H1 (cell line): ENCODE measurements at regions not wholly inside any gene's neighbourhood (a gene's known extent, or its start where the extent isn't known, plus 50 kb on each side); places are given as distances from the start of the nearest gene placed in this dataset.

Source experiments
- CTCF ChIA-PET: fragments of 300-600 bp; sonication (Branson Sonifier 250); formaldehyde crosslinking; loops from one replicate; lab custom pipeline; 2021; ENCODE audit not compliant: partially characterized antibody; lab: Charles Lee
- POLR2A ChIA-PET: fragments of 300-600 bp; sonication (Branson Sonifier 250); formaldehyde crosslinking; loops from one replicate; lab custom pipeline; 2021; ENCODE audit warnings: inconsistent platforms; ENCODE audit not compliant: partially characterized antibody; lab: Charles Lee
- DNase-seq, 2 experiments: peaks; one replicate each; pipeline versions ENCODE4 v3.0.0 to v3.0.0-alpha.2; 2010 to 2022; ENCODE audit warnings: low spot score in 2 of 2, low read depth in 1 of 2, mixed read lengths in 1 of 2
- FAIRE-seq: peaks from 2 replicates; lab custom pipeline; 2011; peaks lifted over from hg19 to GRCh38; lab: Jason Lieb, UNC
- H2AFZ ChIP-seq: 2 replicates; pipeline ENCODE4 v1.8.1; 2012; ENCODE audit warnings: low read length, inconsistent platforms
- H2AK5ac ChIP-seq: 2 replicates; pipeline ENCODE4 v1.6.1; 2013; ENCODE audit warnings: low read depth, low read length
- H2BK120ac ChIP-seq: replicated peaks from 2 replicates; pipeline ENCODE3; 2013; ENCODE audit warnings: low read depth, low read length, inconsistent platforms
- H2BK12ac ChIP-seq: 2 replicates; pipeline ENCODE4 v1.6.1; 2013; ENCODE audit warnings: low read depth, low read length
- H2BK15ac ChIP-seq: 2 replicates; pipeline ENCODE4 v1.6.1; 2013; ENCODE audit warnings: low read length
- H2BK20ac ChIP-seq: 2 replicates; pipeline ENCODE4 v1.6.1; 2013; ENCODE audit warnings: low read length
- H2BK5ac ChIP-seq: 2 replicates; pipeline ENCODE4 v1.6.1; 2013; ENCODE audit warnings: low read depth, low read length
- H3K14ac ChIP-seq: 2 replicates; pipeline ENCODE4 v1.6.1; 2013; ENCODE audit warnings: inconsistent platforms; ENCODE audit not compliant: insufficient read length
- H3K18ac ChIP-seq: 2 replicates; pipeline ENCODE4 v1.6.1; 2013; ENCODE audit warnings: low read length; ENCODE audit errors: extremely low read depth
- H3K23ac ChIP-seq: 2 replicates; pipeline ENCODE4 v1.6.1; 2013; ENCODE audit warnings: inconsistent platforms; ENCODE audit not compliant: insufficient read length
- H3K23me2 ChIP-seq: 2 replicates; pipeline ENCODE4 v1.6.1; 2013; ENCODE audit warnings: low read depth, low read length
- H3K27ac ChIP-seq: 2 replicates; pipeline ENCODE4 v1.6.1; 2011; ENCODE audit warnings: low read depth, low read length, inconsistent platforms
- H3K27me3 ChIP-seq, 4 experiments: replicated peaks in 1 of 4; 1 replicate in 1 of 4; 2 replicates in 3 of 4; pipeline versions ENCODE4 v1.6.1 to v1.8.1; 2011 to 2013; ENCODE audit warnings: low read length in 3 of 4, mild to moderate bottlenecking in 3 of 4, inconsistent platforms in 2 of 4, mixed read lengths in 2 of 4, moderate library complexity in 1 of 4; ENCODE audit not compliant: control insufficient read depth in 3 of 4, insufficient read depth in 3 of 4; ENCODE audit errors: extremely low read depth in 1 of 4
- H3K36me3 ChIP-seq, 4 experiments: 2 replicates each; pipeline versions ENCODE4 v1.6.1 to v1.8.1; 2011 to 2013; ENCODE audit warnings: mild to moderate bottlenecking in 4 of 4, low read length in 3 of 4, moderate library complexity in 2 of 4, control low read depth in 1 of 4, inconsistent platforms in 1 of 4; ENCODE audit not compliant: insufficient read depth in 4 of 4, control insufficient read depth in 2 of 4
- H3K4ac ChIP-seq: replicated peaks from 2 replicates; pipeline ENCODE3; 2013; ENCODE audit warnings: low read length, low read depth, mixed read lengths, inconsistent platforms; ENCODE audit not compliant: insufficient read length
- H3K4me1 ChIP-seq, 4 experiments: replicated peaks in 1 of 4; 1 replicate in 1 of 4; 2 replicates in 3 of 4; pipeline versions ENCODE4 v1.6.1 to v1.8.1; 2011 to 2013; ENCODE audit warnings: low read length in 3 of 4, inconsistent platforms in 2 of 4, mixed read lengths in 1 of 4; ENCODE audit not compliant: insufficient read depth in 4 of 4, control insufficient read depth in 3 of 4
- H3K4me2 ChIP-seq, 2 experiments: 2 replicates each; pipeline versions ENCODE4 v1.6.1 to v1.8.1; 2011 to 2013; ENCODE audit warnings: low read depth in 2 of 2, low read length in 2 of 2, control low read depth in 1 of 2, inconsistent platforms in 1 of 2, mild to moderate bottlenecking in 1 of 2; ENCODE audit not compliant: insufficient read depth in 1 of 2
- H3K4me3 ChIP-seq, 4 experiments: fragments of 200-600, 300-600 bp in 1 of 4; sonication (generic), shearing (Covaris generic), sonication (Bioruptor Twin) in 1 of 4; 2 replicates each; pipeline versions ENCODE4 v1.5.1 to v1.8.1; 2011 to 2016; ENCODE audit warnings: low read length in 4 of 4, low read depth in 3 of 4, control low read depth in 2 of 4, inconsistent platforms in 2 of 4, mild to moderate bottlenecking in 2 of 4, mixed read lengths in 1 of 4, moderate library complexity in 1 of 4; ENCODE audit not compliant: insufficient read depth in 2 of 4; ENCODE audit errors: extremely low read depth in 1 of 4
- H3K56ac ChIP-seq: replicated peaks from 2 replicates; pipeline ENCODE3; 2013; ENCODE audit warnings: low read depth, mild to moderate bottlenecking, mixed read lengths, low read length, inconsistent platforms; ENCODE audit not compliant: insufficient read length
- H3K79me1 ChIP-seq: 2 replicates; pipeline ENCODE4 v1.6.1; 2013; ENCODE audit warnings: low read depth, low read length, control low read depth
- H3K79me2 ChIP-seq, 2 experiments: 2 replicates each; pipeline versions ENCODE4 v1.6.1 to v1.8.1; 2012 to 2013; ENCODE audit warnings: low read length in 2 of 2, mild to moderate bottlenecking in 2 of 2, inconsistent platforms in 1 of 2; ENCODE audit not compliant: insufficient read depth in 2 of 2, control insufficient read depth in 1 of 2
- H3K9ac ChIP-seq, 4 experiments: replicated peaks in 1 of 4; 1 replicate in 1 of 4; 2 replicates in 3 of 4; pipeline versions ENCODE4 v1.6.1 to v1.8.1; 2011 to 2013; ENCODE audit warnings: low read depth in 3 of 4, low read length in 3 of 4, control low read depth in 2 of 4, mild to moderate bottlenecking in 2 of 4, moderate library complexity in 2 of 4, inconsistent platforms in 1 of 4; ENCODE audit errors: extremely low read depth in 1 of 4
- H3K9me3 ChIP-seq, 2 experiments: 2 replicates each; pipeline versions ENCODE4 v1.6.1 to v1.8.1; 2012 to 2013; ENCODE audit warnings: mild to moderate bottlenecking in 2 of 2, moderate library complexity in 2 of 2, control low read depth in 1 of 2, inconsistent platforms in 1 of 2, low read depth in 1 of 2, low read length in 1 of 2, mixed read lengths in 1 of 2; ENCODE audit not compliant: insufficient read depth in 2 of 2
- H4K20me1 ChIP-seq, 2 experiments: replicated peaks in 1 of 2; 2 replicates each; pipeline versions ENCODE3 to v1.8.1; 2011 to 2013; ENCODE audit warnings: inconsistent platforms in 2 of 2, low read length in 2 of 2, mild to moderate bottlenecking in 1 of 2; ENCODE audit not compliant: insufficient read depth in 2 of 2, control insufficient read depth in 1 of 2
- H4K5ac ChIP-seq: 2 replicates; pipeline ENCODE4 v1.6.1; 2013; ENCODE audit warnings: low read length, low read depth, mixed read lengths, inconsistent platforms; ENCODE audit not compliant: insufficient read length
- H4K8ac ChIP-seq: 2 replicates; pipeline ENCODE4 v1.8.0; 2013; ENCODE audit warnings: mild to moderate bottlenecking, moderate library complexity, low read length, inconsistent platforms; ENCODE audit not compliant: insufficient read depth; ENCODE audit errors: extremely low read depth
- H4K91ac ChIP-seq: replicated peaks from 2 replicates; pipeline ENCODE3; 2013; ENCODE audit warnings: low read length, mixed read lengths, inconsistent platforms; ENCODE audit not compliant: insufficient read length
- RBBP5 ChIP-seq: IDR thresholded peaks from 2 replicates; pipeline ENCODE4 v1.7.1; 2012; ENCODE audit warnings: low read depth, mild to moderate bottlenecking, inconsistent platforms, low read length, moderate library complexity, borderline replicate concordance
- SAP30 ChIP-seq: fragments of 300-600 bp; sonication (generic); IDR thresholded peaks from 2 replicates; pipeline ENCODE4 v1.7.1; 2012; ENCODE audit warnings: low read length, moderate library complexity, mild to moderate bottlenecking, inconsistent platforms; ENCODE audit not compliant: insufficient read depth, insufficient replicate concordance
- WGBS, 2 experiments: shearing (Covaris generic) in 1 of 2; methylation state at CpG; one replicate each; pipeline versions ENCODE4 v1.1.6 to v1.1.7; 2013 to 2015; ENCODE audit warnings: low lambda C conversion rate in 2 of 2, mixed read lengths in 2 of 2, inconsistent platforms in 1 of 2, low coverage in 1 of 2, missing lambda C conversion rate in 1 of 2; ENCODE audit not compliant: insufficient replicate concordance in 2 of 2, insufficient coverage in 1 of 2, insufficient read length in 1 of 2; ENCODE audit errors: extremely low coverage in 1 of 2, missing lambda C conversion rate in 1 of 2; 5-methylcytosine and 5-hydroxymethylcytosine counted together

GRCh38 chr3:69494185-69494584, 108.3 kb upstream of the FRMD4B start:
- DNase-seq (no peak), FAIRE-seq (no peak)
- H3K36me3 ChIP-seq, result no peaks in the 10 kb centered on the region
- no peak overlapping the region for H4K91ac ChIP-seq
- H3K56ac ChIP-seq, result no peak overlapping the region
- no peaks in the 10 kb centered on the region for H3K23me2 ChIP-seq
- ChIA-PET CTCF (interaction anchor here (0.7 to 1.1 kb wide), 2 partner anchors 69 kb away, joined by 3 read pairs; no protein-coding TSS in a partner anchor), POLR2A (no interaction called here)
- no peak overlapping the region for H3K4me3 ChIP-seq
- no peak overlapping the region for H3K14ac ChIP-seq
- H3K4ac ChIP-seq, result no peak overlapping the region
- H2BK120ac ChIP-seq, result no peak overlapping the region
- H3K4me1 ChIP-seq, result peaks cover 0 to 10% (median 5%) of the 10 kb centered on the region in 4 experiments; a peak in 4 of 7 replicates
- H3K79me2 ChIP-seq, result no peaks in the 10 kb centered on the region
- H4K20me1 ChIP-seq, result no peaks in the 10 kb centered on the region
- no peaks in the 10 kb centered on the region for H3K9me3 ChIP-seq
- no peak overlapping the region for H3K18ac ChIP-seq
- no peak overlapping the region for H3K23ac ChIP-seq
- no peak overlapping the region for H4K8ac ChIP-seq
- H3K27me3 ChIP-seq, result no peaks in the 10 kb centered on the region; a peak in 1 of 7 replicates
- H2AK5ac ChIP-seq, result no peak overlapping the region
- no peaks in the 10 kb centered on the region for H3K79me1 ChIP-seq
- H3K27ac ChIP-seq, result no peak overlapping the region
- H2BK15ac ChIP-seq, result no peak overlapping the region
- H2AFZ ChIP-seq, result no peak overlapping the region
- H3K9ac ChIP-seq, result no peak overlapping the region
- no peak overlapping the region for H2BK12ac ChIP-seq
- no peak overlapping the region for H3K4me2 ChIP-seq
- 90% methylated on average over 3 of the region's 3 CpGs; no CpG with 5 or more reads in 1 of the 2 experiments for WGBS, 2 experiments
- H2BK20ac ChIP-seq, result no peak overlapping the region
- no peak overlapping the region for H4K5ac ChIP-seq
- H2BK5ac ChIP-seq, result no peak overlapping the region
- TF ChIP-seq RBBP5 (no peak), SAP30 (no peak)
